ENCODE measurements at regions not wholly inside any gene's neighbourhood (a gene's known extent, or its start where the extent isn't known, plus 50 kb on each side); places are given as distances from the start of the nearest gene placed in this dataset.

DNA sequence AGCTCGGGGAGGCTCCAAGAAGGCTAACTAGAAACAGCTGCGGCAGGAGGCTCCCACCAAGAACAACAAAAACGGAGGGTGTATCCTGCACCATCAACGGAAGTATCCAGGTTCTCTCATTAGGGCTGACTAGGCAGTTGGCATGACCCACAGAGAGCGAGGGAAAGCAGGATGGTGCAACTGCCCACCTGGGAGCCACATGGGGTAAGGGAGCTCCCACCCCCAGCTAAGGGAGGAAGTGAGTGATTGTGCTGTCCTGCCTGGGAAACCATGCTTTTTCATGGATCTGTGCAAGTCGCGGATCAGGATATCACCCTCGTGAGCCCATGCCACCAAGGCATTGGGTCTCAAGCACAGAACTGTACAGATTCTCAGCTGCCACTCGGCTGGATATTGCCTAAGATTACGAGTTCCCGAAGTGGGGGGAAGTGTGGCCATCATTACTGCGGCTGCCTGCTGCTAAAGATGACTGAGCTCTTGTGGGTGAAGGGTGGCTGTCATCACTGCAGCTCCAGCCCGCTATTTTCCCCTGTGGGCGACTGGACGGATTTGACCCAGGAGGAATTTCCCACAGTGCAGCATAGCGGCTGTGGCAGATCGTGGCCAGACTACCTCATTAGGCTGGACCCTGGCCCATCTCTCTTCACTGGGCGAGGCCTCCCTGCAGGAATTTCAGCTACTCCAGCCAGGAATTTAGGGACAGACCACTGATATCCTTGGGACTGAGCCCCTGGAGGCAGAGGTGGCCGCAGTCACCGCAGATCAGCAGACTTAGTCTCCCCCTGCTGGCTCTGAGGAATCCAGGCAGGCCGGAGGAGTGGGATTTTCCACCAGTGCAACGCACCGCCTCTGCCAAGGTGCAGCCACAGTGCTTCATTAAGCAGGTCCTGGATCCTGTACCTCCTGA lies 515.7 kb downstream of the FRK start (continued):
- TF ChIP-seq, protein P1, sequence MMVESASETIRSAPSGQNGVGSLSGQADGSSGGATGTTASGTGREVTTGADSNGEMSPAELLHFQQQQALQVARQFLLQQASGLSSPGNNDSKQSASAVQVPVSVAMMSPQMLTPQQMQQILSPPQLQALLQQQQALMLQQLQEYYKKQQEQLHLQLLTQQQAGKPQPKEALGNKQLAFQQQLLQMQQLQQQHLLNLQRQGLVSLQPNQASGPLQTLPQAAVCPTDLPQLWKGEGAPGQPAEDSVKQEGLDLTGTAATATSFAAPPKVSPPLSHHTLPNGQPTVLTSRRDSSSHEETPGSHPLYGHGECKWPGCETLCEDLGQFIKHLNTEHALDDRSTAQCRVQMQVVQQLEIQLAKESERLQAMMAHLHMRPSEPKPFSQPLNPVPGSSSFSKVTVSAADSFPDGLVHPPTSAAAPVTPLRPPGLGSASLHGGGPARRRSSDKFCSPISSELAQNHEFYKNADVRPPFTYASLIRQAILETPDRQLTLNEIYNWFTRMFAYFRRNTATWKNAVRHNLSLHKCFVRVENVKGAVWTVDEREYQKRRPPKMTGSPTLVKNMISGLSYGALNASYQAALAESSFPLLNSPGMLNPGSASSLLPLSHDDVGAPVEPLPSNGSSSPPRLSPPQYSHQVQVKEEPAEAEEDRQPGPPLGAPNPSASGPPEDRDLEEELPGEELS (CRISPR knock-in tag; IDR thresholded peaks at IDR 0.05) = no peak
- no peak for TF ChIP-seq ZNF33B (CRISPR knock-in tag; IDR thresholded peaks at IDR 0.05)
- TF ChIP-seq, protein P2, sequence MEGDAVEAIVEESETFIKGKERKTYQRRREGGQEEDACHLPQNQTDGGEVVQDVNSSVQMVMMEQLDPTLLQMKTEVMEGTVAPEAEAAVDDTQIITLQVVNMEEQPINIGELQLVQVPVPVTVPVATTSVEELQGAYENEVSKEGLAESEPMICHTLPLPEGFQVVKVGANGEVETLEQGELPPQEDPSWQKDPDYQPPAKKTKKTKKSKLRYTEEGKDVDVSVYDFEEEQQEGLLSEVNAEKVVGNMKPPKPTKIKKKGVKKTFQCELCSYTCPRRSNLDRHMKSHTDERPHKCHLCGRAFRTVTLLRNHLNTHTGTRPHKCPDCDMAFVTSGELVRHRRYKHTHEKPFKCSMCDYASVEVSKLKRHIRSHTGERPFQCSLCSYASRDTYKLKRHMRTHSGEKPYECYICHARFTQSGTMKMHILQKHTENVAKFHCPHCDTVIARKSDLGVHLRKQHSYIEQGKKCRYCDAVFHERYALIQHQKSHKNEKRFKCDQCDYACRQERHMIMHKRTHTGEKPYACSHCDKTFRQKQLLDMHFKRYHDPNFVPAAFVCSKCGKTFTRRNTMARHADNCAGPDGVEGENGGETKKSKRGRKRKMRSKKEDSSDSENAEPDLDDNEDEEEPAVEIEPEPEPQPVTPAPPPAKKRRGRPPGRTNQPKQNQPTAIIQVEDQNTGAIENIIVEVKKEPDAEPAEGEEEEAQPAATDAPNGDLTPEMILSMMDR (CRISPR knock-in tag; IDR thresholded peaks at IDR 0.05) = peak; percentile 88
- no peak for TF ChIP-seq SCMH1 (CRISPR knock-in tag; IDR thresholded peaks at IDR 0.05; ENCODE audit: borderline replicate concordance)
- TF ChIP-seq PHB2 (IDR thresholded peaks at IDR 0.05; ENCODE audit: partially characterized antibody) = no peak
- TF ChIP-seq BRD4 (CRISPR knock-in tag; IDR thresholded peaks at IDR 0.05) = no peak
- TF ChIP-seq ZSCAN29 (CRISPR knock-in tag; conservative IDR thresholded peaks at IDR 0.05) = no peak
- TF ChIP-seq IKZF4 (CRISPR knock-in tag; IDR thresholded peaks at IDR 0.05; ENCODE audit: borderline replicate concordance, low read depth, not compliant biosample characterization) = no peak
- 0 out of 2 replicates have a peak, but pooled peaks have one; percentile 51 for TF ChIP-seq ZNF737 (CRISPR knock-in tag; IDR thresholded peaks at IDR 0.05; ENCODE audit: borderline replicate concordance)
- TF ChIP-seq ZNF382 (CRISPR knock-in tag; IDR thresholded peaks at IDR 0.05; ENCODE audit: borderline replicate concordance) = no peak
- TF ChIP-seq, protein P3, sequence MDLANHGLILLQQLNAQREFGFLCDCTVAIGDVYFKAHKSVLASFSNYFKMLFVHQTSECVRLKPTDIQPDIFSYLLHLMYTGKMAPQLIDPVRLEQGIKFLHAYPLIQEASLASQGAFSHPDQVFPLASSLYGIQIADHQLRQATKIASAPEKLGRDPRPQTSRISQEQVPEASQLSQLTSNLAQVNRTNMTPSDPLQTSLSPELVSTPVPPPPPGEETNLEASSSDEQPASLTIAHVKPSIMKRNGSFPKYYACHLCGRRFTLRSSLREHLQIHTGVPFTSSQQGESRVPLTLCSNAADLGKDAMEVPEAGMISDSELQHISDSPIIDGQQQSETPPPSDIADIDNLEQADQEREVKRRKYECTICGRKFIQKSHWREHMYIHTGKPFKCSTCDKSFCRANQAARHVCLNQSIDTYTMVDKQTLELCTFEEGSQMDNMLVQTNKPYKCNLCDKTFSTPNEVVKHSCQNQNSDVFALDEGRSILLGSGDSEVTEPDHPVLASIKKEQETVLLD (CRISPR knock-in tag; IDR thresholded peaks at IDR 0.05; ENCODE audit: low read depth) = no peak
- TF ChIP-seq FOXA1 (IDR thresholded peaks at IDR 0.05) = no peak
- no peak for TF ChIP-seq FOXA1 (CRISPR knock-in tag; IDR thresholded peaks at IDR 0.05)
- no peak for TF ChIP-seq ZNF746 (CRISPR knock-in tag; IDR thresholded peaks at IDR 0.05)
- TF ChIP-seq NFKBIZ (CRISPR knock-in tag; IDR thresholded peaks at IDR 0.05) = no peak
- TF ChIP-seq, protein P4, sequence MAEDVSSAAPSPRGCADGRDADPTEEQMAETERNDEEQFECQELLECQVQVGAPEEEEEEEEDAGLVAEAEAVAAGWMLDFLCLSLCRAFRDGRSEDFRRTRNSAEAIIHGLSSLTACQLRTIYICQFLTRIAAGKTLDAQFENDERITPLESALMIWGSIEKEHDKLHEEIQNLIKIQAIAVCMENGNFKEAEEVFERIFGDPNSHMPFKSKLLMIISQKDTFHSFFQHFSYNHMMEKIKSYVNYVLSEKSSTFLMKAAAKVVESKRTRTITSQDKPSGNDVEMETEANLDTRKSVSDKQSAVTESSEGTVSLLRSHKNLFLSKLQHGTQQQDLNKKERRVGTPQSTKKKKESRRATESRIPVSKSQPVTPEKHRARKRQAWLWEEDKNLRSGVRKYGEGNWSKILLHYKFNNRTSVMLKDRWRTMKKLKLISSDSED (CRISPR knock-in tag; IDR thresholded peaks at IDR 0.05) = no peak
- TF ChIP-seq STAG1 (CRISPR knock-in tag; IDR thresholded peaks at IDR 0.05) = peak; percentile 93
- TF ChIP-seq PITX1 (CRISPR knock-in tag; IDR thresholded peaks at IDR 0.05) = no peak
- TF ChIP-seq FOXJ3 (CRISPR knock-in tag; IDR thresholded peaks at IDR 0.05; ENCODE audit: borderline replicate concordance) = no peak
- TF ChIP-seq STAT5B (CRISPR knock-in tag; IDR thresholded peaks at IDR 0.05) = no peak
- TF ChIP-seq, protein P5, sequence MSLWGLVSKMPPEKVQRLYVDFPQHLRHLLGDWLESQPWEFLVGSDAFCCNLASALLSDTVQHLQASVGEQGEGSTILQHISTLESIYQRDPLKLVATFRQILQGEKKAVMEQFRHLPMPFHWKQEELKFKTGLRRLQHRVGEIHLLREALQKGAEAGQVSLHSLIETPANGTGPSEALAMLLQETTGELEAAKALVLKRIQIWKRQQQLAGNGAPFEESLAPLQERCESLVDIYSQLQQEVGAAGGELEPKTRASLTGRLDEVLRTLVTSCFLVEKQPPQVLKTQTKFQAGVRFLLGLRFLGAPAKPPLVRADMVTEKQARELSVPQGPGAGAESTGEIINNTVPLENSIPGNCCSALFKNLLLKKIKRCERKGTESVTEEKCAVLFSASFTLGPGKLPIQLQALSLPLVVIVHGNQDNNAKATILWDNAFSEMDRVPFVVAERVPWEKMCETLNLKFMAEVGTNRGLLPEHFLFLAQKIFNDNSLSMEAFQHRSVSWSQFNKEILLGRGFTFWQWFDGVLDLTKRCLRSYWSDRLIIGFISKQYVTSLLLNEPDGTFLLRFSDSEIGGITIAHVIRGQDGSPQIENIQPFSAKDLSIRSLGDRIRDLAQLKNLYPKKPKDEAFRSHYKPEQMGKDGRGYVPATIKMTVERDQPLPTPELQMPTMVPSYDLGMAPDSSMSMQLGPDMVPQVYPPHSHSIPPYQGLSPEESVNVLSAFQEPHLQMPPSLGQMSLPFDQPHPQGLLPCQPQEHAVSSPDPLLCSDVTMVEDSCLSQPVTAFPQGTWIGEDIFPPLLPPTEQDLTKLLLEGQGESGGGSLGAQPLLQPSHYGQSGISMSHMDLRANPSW (CRISPR knock-in tag; IDR thresholded peaks at IDR 0.05; ENCODE audit: borderline replicate concordance) = no peak

Measured in HepG2 (cell line).